ENCODE measurements at regions not wholly inside any gene's neighbourhood (a gene's known extent, or its start where the extent isn't known, plus 50 kb on each side); places are given as distances from the start of the nearest gene placed in this dataset.

- H3K4me1 ChIP-seq, result no peaks in the 10 kb centered on the region
- ATAC-seq (no peak), DNase-seq (ENCODE audit: low read depth in 1 of 2, low spot score in 1 of 2) (no peak), FAIRE-seq (no peak)
- peaks cover 5% of the 10 kb centered on the region; the same call in 2 of the 3 replicates for H3K9me3 ChIP-seq
- H3K4me2 ChIP-seq, result no peak overlapping the region
- H3K27ac ChIP-seq, result no peak overlapping the region
- POLR2A ChIA-PET, result no interaction called here
- H3K4me3 ChIP-seq, result no peak overlapping the region
- CTCF ChIA-PET, result no interaction called here
- TF ChIP-seq FOSL2 (IDR thresholded peaks at IDR 0.05) (no peak), FOSL2 (CRISPR knock-in tag; IDR thresholded peaks at IDR 0.05) (no peak), GATA3 (IDR thresholded peaks at IDR 0.05; ENCODE audit: borderline replicate concordance) (no peak), RAD21 (conservative IDR thresholded peaks at IDR 0.05 in 1 of 2, IDR thresholded peaks at IDR 0.05 in 1 of 2) (no peak), FOSB (CRISPR knock-in tag; IDR thresholded peaks at IDR 0.05) (no peak), SREBF2 (IDR thresholded peaks at IDR 0.05) (no peak), MAFK (IDR thresholded peaks at IDR 0.05; ENCODE audit: partially characterized antibody) (no peak), ZC3H11A (IDR thresholded peaks at IDR 0.05) (no peak), JUN (IDR thresholded peaks at IDR 0.05) (no peak), TFCP2L1 (CRISPR knock-in tag; IDR thresholded peaks at IDR 0.05) (no peak), ELK1 (IDR thresholded peaks at IDR 0.05; ENCODE audit: low read depth, low read length) (no peak), EP300 (IDR thresholded peaks at IDR 0.05) (no peak), JUNB (IDR thresholded peaks at IDR 0.05) (no peak), ZFP36 (IDR thresholded peaks at IDR 0.05; ENCODE audit: borderline replicate concordance, partially characterized antibody) (no peak), CTCF (IDR thresholded peaks at IDR 0.05) (no peak), HES2 (IDR thresholded peaks at IDR 0.05) (no peak), E2F6 (IDR thresholded peaks at IDR 0.05; ENCODE audit: borderline replicate concordance, low read depth) (no peak), ZNF302 (CRISPR knock-in tag; IDR thresholded peaks at IDR 0.05) (no peak), KDM5A (IDR thresholded peaks at IDR 0.05) (no peak)
These were observed 214.4 kb upstream of the LRATD1 start for GRCh38 chr2:14418115-14418514.

GRCh38 chr2:14420851-14421250 is 211.7 kb upstream of the LRATD1 start:
- 13% methylated on average over 5 of the region's 5 CpGs for WGBS (ENCODE audit: missing lambda C conversion rate)
- H3K4me2 ChIP-seq, result no peak overlapping the region
- no peaks in the 10 kb centered on the region for H3K4me1 ChIP-seq
- H3K9me3 ChIP-seq, result peaks cover 15% of the 10 kb centered on the region; the same call in 2 of the 3 replicates
- ATAC-seq (no peak), DNase-seq (ENCODE audit: low read depth in 1 of 2, low spot score in 1 of 2) (no peak), FAIRE-seq (no peak)
- POLR2A ChIA-PET, result no interaction called here
- no peak for TF ChIP-seq NPAS2 (CRISPR knock-in tag; IDR thresholded peaks at IDR 0.05; ENCODE audit: borderline replicate concordance)
- no peak for TF ChIP-seq ZSCAN20 (CRISPR knock-in tag; IDR thresholded peaks at IDR 0.05)
- CTCF ChIA-PET, result no interaction called here
- no peak overlapping the region for H3K27ac ChIP-seq
- H3K4me3 ChIP-seq, result no peak overlapping the region

GRCh38 chr2:14422426-14422825 is 210.1 kb upstream of the LRATD1 start:
- ChIA-PET CTCF (no interaction called here), POLR2A (no interaction called here)
- no peak overlapping the region for H3K4me3 ChIP-seq
- TF ChIP-seq FOXS1 (CRISPR knock-in tag; IDR thresholded peaks at IDR 0.05) (no peak), NR3C1 (IDR thresholded peaks at IDR 0.05) (no peak), PBX3 (IDR thresholded peaks at IDR 0.05) (no peak), CBX8 (IDR thresholded peaks at IDR 0.05) (no peak), EP300 (IDR thresholded peaks at IDR 0.05) (no peak)
- WGBS (ENCODE audit: missing lambda C conversion rate), result 1% methylated on average over 4 of the region's 4 CpGs
- H3K9me3 ChIP-seq, result peaks cover 12% of the 10 kb centered on the region; the same call in 2 of the 3 replicates
- H3K27ac ChIP-seq, result no peak overlapping the region
- no peak overlapping the region for H3K4me2 ChIP-seq
- no peak for DNase-seq (ENCODE audit: low read depth in 1 of 2, low spot score in 1 of 2)
- no peak for ATAC-seq
- no peaks in the 10 kb centered on the region for H3K4me1 ChIP-seq
- FAIRE-seq, result no peak

Data from A549 (cell line).